Left lung (tissue), 4 donors: ENCODE measurements at regions not wholly inside any gene's neighbourhood (a gene's known extent, or its start where the extent isn't known, plus 50 kb on each side); places are given as distances from the start of the nearest gene placed in this dataset.

Source experiments
- ATAC-seq: fragments of 200-7000 bp; cut with Tn5 transposase; one replicate; pipeline ENCODE4 v1.9.1; 2020; ENCODE audit warnings: moderate library complexity
- DNase-seq, 4 donors: peaks; one replicate each; pipeline ENCODE4 v3.0.0-alpha.2; 2013 to 2020
- H3K27ac ChIP-seq, 2 donors: fragments of 200-600 bp; sonication (generic) in 1 of 2; one replicate each; pipeline versions ENCODE4 v1.5.0 to v1.8.0; 2020 to 2021
- H3K27me3 ChIP-seq, 2 donors: fragments of 200-600 bp; sonication (generic) in 1 of 2; one replicate each; pipeline versions ENCODE4 v1.5.0 to v1.8.0; 2020 to 2021
- H3K36me3 ChIP-seq, 2 donors: fragments of 200-600 bp; sonication (generic) in 1 of 2; one replicate each; pipeline versions ENCODE4 v1.5.0 to v1.8.0; 2020 to 2021
- H3K4me1 ChIP-seq, 2 donors: fragments of 200-600 bp; one replicate each; pipeline ENCODE4 v1.8.0; 2021
- H3K4me3 ChIP-seq, 2 donors: fragments of 200-600 bp; sonication (generic) in 1 of 2; one replicate each; pipeline versions ENCODE4 v1.5.0 to v1.8.0; 2020 to 2021; ENCODE audit warnings: mild to moderate bottlenecking in 1 of 2
- H3K9me3 ChIP-seq, 2 donors: fragments of 200-600 bp; sonication (generic) in 1 of 2; one replicate each; pipeline versions ENCODE4 v1.5.0 to v1.8.0; 2020 to 2021
- intact Hi-C, 2 donors: fragments of 100-400 bp; cut with DNase I; formaldehyde crosslinking; loops; one replicate each; pipeline versions ENCODE4 v1.11.2 to v1.14.2; 2022
- TF ChIP-seq, protein P1 (sequence below), 2 donors: fragments of 200-600 bp; sonication (generic) in 1 of 2; IDR thresholded peaks; one replicate each; pipeline versions ENCODE4 v1.5.0 to v1.8.0; 2021; ENCODE audit warnings: antibody characterized with exemption in 2 of 2
- donor health status: DM: no; HTN: yes; CAD: no.
- donor health status: DM: no; HTN: no; CAD: no.

DNA sequence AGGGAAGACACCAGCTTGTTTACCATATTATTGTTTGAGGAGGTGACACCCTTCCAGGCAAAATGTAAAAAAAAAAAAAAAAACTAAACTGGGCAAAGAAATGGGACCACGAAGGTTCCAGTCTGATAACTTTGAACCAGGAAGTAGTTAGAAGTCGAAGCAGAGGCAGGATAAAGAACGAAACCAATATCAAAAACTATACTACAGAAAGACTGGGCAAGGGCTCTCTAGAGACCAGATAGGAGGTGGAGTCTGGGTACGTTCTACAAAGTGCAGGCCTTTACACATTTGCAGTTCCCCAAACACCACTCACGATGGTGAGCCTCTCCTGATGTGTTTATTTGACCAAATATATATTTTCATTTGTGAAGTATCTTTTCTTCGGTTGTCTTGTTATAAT is 125.7 kb upstream of the CDK1 start:
- Histone ChIP-seq H3K9me3 (no peaks in the 10 kb centered on the region), H3K36me3 (no peaks in the 10 kb centered on the region), H3K27me3 (no peaks in the 10 kb centered on the region), H3K4me3 (no peak overlapping the region), H3K4me1 (no peaks in the 10 kb centered on the region), H3K27ac (no peak overlapping the region)
- intact Hi-C loops = no loop called here
- no peak for ATAC-seq
- no peak for DNase-seq
- TF ChIP-seq, protein P1, sequence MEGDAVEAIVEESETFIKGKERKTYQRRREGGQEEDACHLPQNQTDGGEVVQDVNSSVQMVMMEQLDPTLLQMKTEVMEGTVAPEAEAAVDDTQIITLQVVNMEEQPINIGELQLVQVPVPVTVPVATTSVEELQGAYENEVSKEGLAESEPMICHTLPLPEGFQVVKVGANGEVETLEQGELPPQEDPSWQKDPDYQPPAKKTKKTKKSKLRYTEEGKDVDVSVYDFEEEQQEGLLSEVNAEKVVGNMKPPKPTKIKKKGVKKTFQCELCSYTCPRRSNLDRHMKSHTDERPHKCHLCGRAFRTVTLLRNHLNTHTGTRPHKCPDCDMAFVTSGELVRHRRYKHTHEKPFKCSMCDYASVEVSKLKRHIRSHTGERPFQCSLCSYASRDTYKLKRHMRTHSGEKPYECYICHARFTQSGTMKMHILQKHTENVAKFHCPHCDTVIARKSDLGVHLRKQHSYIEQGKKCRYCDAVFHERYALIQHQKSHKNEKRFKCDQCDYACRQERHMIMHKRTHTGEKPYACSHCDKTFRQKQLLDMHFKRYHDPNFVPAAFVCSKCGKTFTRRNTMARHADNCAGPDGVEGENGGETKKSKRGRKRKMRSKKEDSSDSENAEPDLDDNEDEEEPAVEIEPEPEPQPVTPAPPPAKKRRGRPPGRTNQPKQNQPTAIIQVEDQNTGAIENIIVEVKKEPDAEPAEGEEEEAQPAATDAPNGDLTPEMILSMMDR (IDR thresholded peaks at IDR 0.05) = no peak

DNA sequence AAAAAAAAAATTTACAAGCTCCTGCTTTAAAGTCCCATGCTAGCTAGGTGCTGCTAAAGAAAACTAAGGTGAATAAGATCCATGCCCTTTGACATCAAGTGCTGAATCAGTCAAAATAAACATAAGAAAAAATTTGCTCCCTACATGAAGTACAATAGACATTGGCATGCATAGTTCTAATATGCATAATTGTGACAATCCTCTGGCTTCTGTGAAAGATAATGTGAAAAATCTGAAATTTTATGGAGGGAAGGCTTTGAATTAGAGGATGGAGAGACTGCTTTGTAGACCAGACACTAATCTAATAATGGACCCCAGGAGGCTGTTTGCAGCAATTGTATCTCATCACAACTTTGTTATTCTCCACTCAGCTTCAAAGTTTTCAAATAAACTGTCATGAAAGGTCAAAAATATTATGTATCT is 127.9 kb upstream of the CDK1 start:
- TF ChIP-seq, protein P1 (IDR thresholded peaks at IDR 0.05) = no peak
- Histone ChIP-seq H3K4me1 (no peaks in the 10 kb centered on the region), H3K4me3 (no peak overlapping the region), H3K36me3 (no peaks in the 10 kb centered on the region), H3K27me3 (no peaks in the 10 kb centered on the region), H3K27ac (no peak overlapping the region), H3K9me3 (no peaks in the 10 kb centered on the region)
- intact Hi-C loops = no loop called here
- ATAC-seq (no peak), DNase-seq (no peak)

DNA sequence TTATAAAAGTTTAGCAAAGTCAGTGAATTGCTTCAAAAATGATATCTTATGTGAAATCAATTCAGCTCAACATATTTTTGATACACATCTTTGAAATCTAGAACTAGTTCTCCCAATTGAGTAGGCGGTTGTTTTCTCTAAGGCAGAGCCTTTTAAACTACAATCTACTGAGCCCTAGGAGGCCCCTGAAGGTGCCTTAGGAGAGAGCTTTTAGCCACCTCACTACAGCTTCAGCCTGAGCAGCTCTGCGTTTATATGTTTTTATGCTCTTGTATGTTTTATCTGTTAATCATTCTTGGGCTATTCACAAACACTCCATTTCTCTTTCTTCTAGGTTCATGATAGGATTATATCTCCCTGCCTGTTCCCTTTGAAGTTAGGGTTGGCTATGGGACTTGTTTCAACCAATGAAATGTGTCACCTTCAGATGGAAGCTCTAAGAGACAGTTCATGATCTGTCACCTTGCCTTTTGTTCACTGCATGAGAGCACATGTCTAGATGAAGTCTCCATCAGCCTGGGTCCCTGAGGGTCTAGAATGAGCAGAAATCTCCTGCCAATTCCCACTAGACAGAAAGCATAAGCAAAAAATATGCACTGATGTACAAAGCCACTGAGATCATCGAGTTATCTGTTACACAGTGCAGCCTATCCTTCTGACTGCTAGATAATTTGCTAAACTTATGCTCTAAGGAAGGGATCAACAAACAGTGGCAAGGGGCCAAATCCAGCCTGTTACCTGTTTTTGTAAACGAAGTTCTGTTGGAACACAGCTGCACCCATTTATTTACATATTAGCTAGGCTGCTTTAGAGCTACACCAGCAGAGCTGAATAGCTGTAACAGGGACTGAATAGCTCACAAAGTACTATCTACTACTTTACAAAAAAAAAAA is 128.5 kb upstream of the CDK1 start:
- Histone ChIP-seq H3K27ac (no peak overlapping the region), H3K36me3 (no peaks in the 10 kb centered on the region), H3K27me3 (no peaks in the 10 kb centered on the region), H3K4me1 (no peaks in the 10 kb centered on the region), H3K9me3 (no peaks in the 10 kb centered on the region), H3K4me3 (no peak overlapping the region)
- no peak for DNase-seq
- TF ChIP-seq, protein P1 (IDR thresholded peaks at IDR 0.05) = no peak
- peak; percentile 57 for ATAC-seq
- intact Hi-C loops = loop anchor here in 1 of 2 donors (5.0 kb wide), 1 partner anchor 207 kb away; no protein-coding TSS in a partner anchor

DNA sequence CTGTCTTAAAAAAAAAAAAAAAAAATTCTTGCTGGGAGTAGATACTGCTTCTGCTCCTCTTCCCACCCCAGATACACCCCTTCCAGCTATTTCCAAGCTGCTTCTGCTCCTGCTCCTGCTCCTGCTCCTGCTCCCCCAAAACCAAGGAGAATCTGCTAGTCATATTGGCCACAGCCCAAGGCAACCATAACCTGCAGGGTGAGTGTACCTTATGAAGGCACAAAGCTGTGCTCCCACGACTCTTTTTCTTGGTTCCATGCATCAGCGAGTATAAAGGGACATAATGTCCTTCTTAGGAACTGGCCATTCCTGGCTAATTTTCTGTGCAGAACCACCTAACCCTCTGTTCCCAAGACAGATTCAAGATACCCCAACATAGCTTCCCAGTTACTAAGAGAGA is 129.5 kb upstream of the CDK1 start:
- ATAC-seq (no peak), DNase-seq (no peak)
- H3K9me3 ChIP-seq = no peaks in the 10 kb centered on the region

More for the DNA sequence above, 129.5 kb upstream of the CDK1 start:
- H3K4me3 ChIP-seq = no peak overlapping the region
- H3K27ac ChIP-seq = no peak overlapping the region
- no peaks in the 10 kb centered on the region for H3K27me3 ChIP-seq
- intact Hi-C loops = loop anchor here in 1 of 2 donors (5.0 kb wide), 1 partner anchor 206 kb away; no protein-coding TSS in a partner anchor
- TF ChIP-seq, protein P1 (IDR thresholded peaks at IDR 0.05) = no peak
- no peaks in the 10 kb centered on the region for H3K36me3 ChIP-seq
- H3K4me1 ChIP-seq = no peaks in the 10 kb centered on the region
